ENCODE measurements at regions not wholly inside any gene's neighbourhood (a gene's known extent, or its start where the extent isn't known, plus 50 kb on each side); places are given as distances from the start of the nearest gene placed in this dataset.

DNA sequence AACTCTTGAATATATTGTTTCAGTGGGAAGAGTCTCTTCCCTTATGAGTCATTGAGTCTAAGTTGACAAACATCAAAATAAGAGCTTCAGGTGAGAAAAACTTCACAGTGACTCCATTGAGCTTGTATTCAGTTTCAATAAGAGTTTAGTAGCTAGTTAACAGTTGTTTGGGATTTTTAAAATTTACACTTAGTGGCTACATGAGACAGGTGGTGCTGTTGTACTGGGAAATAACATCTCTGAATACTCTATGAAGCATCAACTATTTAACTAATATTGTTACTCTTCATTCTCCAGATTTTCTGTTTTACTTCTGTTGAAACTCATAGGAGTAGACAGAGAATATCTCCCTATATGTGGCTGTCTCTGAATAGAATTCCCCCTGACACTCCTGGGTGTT, 1609.1 kb downstream of the C4orf33 start:
- Histone ChIP-seq H3K9me3 (ENCODE audit: control insufficient read depth, low read depth, low read length) (no peaks in the 10 kb centered on the region), H2AFZ (ENCODE audit: control insufficient read depth, low read length) (peak overlapping the region; percentile 19), H3K4me3 (ENCODE audit: control insufficient read depth in 2 of 3, extremely low read depth in 1 of 3, insufficient read depth in 2 of 3, low read depth in 1 of 3, low read length in 3 of 3) (no peak overlapping the region), H3K27me3 (ENCODE audit: control insufficient read depth, extremely low read depth, insufficient read depth, low read length) (no peaks in the 10 kb centered on the region), H3K36me3 (ENCODE audit: control insufficient read depth in 2 of 2, extremely low read depth in 1 of 2, insufficient read depth in 2 of 2, low read length in 2 of 2) (no peaks in the 10 kb centered on the region), H3K4me1 (ENCODE audit: control insufficient read depth, extremely low read depth, insufficient read depth, low read length) (peaks cover 19% of the 10 kb centered on the region), H4K20me1 (ENCODE audit: control insufficient read depth, extremely low read depth, insufficient read depth, low read length) (no peaks in the 10 kb centered on the region), H3K27ac (ENCODE audit: control insufficient read depth, insufficient read depth, low read length) (no peak overlapping the region), H3K9ac (ENCODE audit: control insufficient read depth, extremely low read depth, insufficient read depth, low read length) (no peak overlapping the region), H3K4me2 (ENCODE audit: control insufficient read depth, extremely low read depth, insufficient read depth, low read depth, low read length) (no peak overlapping the region), H3K79me2 (ENCODE audit: control insufficient read depth, insufficient read depth, low read length) (no peaks in the 10 kb centered on the region), H3K9me1 (ENCODE audit: control insufficient read depth, extremely low read depth, insufficient read depth, low read length) (no peaks in the 10 kb centered on the region)
- FAIRE-seq (no peak), DNase-seq (ENCODE audit: low read depth, low spot score) (no peak)
- TF ChIP-seq, protein P1, sequence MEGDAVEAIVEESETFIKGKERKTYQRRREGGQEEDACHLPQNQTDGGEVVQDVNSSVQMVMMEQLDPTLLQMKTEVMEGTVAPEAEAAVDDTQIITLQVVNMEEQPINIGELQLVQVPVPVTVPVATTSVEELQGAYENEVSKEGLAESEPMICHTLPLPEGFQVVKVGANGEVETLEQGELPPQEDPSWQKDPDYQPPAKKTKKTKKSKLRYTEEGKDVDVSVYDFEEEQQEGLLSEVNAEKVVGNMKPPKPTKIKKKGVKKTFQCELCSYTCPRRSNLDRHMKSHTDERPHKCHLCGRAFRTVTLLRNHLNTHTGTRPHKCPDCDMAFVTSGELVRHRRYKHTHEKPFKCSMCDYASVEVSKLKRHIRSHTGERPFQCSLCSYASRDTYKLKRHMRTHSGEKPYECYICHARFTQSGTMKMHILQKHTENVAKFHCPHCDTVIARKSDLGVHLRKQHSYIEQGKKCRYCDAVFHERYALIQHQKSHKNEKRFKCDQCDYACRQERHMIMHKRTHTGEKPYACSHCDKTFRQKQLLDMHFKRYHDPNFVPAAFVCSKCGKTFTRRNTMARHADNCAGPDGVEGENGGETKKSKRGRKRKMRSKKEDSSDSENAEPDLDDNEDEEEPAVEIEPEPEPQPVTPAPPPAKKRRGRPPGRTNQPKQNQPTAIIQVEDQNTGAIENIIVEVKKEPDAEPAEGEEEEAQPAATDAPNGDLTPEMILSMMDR (optimal IDR thresholded peaks at IDR 0.05 in 1 of 3, IDR thresholded peaks at IDR 0.05 in 1 of 3, conservative IDR thresholded peaks at IDR 0.05 in 1 of 3; ENCODE audit: extremely low read depth in 1 of 3, insufficient read depth in 2 of 3, low read length in 3 of 3): peak in 2 of 3 experiments; percentile 18 to 28
- TF ChIP-seq EZH2 (IDR thresholded peaks at IDR 0.05; ENCODE audit: low read length): no peak
- dilution Hi-C loops (cut with MboI; ENCODE audit: extremely low pct_ligation_motif_present, low sequenced_read_pairs): no loop called here

DNA sequence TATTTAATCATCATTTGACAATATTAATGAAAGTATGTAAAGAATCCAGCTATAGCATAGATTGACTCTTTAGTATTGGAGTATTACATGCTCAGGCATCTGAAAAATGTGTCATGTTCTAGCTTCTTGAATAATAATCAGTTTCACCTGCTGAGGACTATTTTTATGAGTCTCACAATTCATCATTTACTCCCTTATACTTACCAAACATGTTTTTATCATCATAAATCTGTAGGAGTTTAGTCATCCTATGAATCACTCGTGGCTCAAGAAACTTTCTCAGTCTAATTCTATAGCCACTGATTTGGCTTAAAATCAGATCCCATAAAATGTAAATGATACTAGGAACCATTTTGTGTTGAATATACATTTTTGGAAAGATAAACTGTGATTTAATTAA, 1616.1 kb downstream of the C4orf33 start:
- no peak overlapping the region for H3K4me3 ChIP-seq (ENCODE audit: control insufficient read depth in 2 of 3, extremely low read depth in 1 of 3, insufficient read depth in 2 of 3, low read depth in 1 of 3, low read length in 3 of 3)
- H3K79me2 ChIP-seq (ENCODE audit: control insufficient read depth, insufficient read depth, low read length): no peaks in the 10 kb centered on the region
- H3K27me3 ChIP-seq (ENCODE audit: control insufficient read depth, extremely low read depth, insufficient read depth, low read length): no peaks in the 10 kb centered on the region
- peak; percentile 78 for FAIRE-seq
- peak overlapping the region; percentile 73 for H2AFZ ChIP-seq (ENCODE audit: control insufficient read depth, low read length)
- dilution Hi-C loops (cut with MboI; ENCODE audit: extremely low pct_ligation_motif_present, low sequenced_read_pairs): no loop called here
- DNase-seq (ENCODE audit: low read depth, low spot score): peak; percentile 73
- H3K4me2 ChIP-seq (ENCODE audit: control insufficient read depth, extremely low read depth, insufficient read depth, low read depth, low read length): peak overlapping the region; percentile 1
- no peaks in the 10 kb centered on the region for H3K9me1 ChIP-seq (ENCODE audit: control insufficient read depth, extremely low read depth, insufficient read depth, low read length)
- H3K9me3 ChIP-seq (ENCODE audit: control insufficient read depth, low read depth, low read length): no peaks in the 10 kb centered on the region
- TF ChIP-seq, protein P1 (optimal IDR thresholded peaks at IDR 0.05 in 1 of 3, IDR thresholded peaks at IDR 0.05 in 1 of 3, conservative IDR thresholded peaks at IDR 0.05 in 1 of 3; ENCODE audit: extremely low read depth in 1 of 3, insufficient read depth in 2 of 3, low read length in 3 of 3): no peak
- TF ChIP-seq EZH2 (IDR thresholded peaks at IDR 0.05; ENCODE audit: low read length): no peak
- H3K4me1 ChIP-seq (ENCODE audit: control insufficient read depth, extremely low read depth, insufficient read depth, low read length): peaks cover 21% of the 10 kb centered on the region
- H3K9ac ChIP-seq (ENCODE audit: control insufficient read depth, extremely low read depth, insufficient read depth, low read length): no peak overlapping the region
- peak overlapping the region; percentile 72 for H3K27ac ChIP-seq (ENCODE audit: control insufficient read depth, insufficient read depth, low read length)
- H4K20me1 ChIP-seq (ENCODE audit: control insufficient read depth, extremely low read depth, insufficient read depth, low read length): no peaks in the 10 kb centered on the region
- H3K36me3 ChIP-seq (ENCODE audit: control insufficient read depth in 2 of 2, extremely low read depth in 1 of 2, insufficient read depth in 2 of 2, low read length in 2 of 2): no peaks in the 10 kb centered on the region
